Left ventricle myocardium inferior (tissue), 1 donor: ENCODE measurements at regions not wholly inside any gene's neighbourhood (a gene's known extent, or its start where the extent isn't known, plus 50 kb on each side); places are given as distances from the start of the nearest gene placed in this dataset.
A peak's percentile ranks its signal among the peaks of the same experiment; 100 is the strongest.
"Not testable (repeated sequence)": the region's sequence is repeated elsewhere in the genome, so short reads cannot be mapped to it uniquely, and the experiment has no call there.

Source experiments
- DNase-seq: peaks from one replicate; pipeline ENCODE4 v3.0.0-alpha.2; 2020
- H3K27ac ChIP-seq: fragments of 200-600 bp; replicated peaks from 2 replicates; pipeline ENCODE4 v1.8.0; 2021
- H3K27me3 ChIP-seq: fragments of 200-600 bp; 2 replicates; pipeline ENCODE4 v1.8.0; 2021; ENCODE audit warnings: low read depth
- H3K36me3 ChIP-seq: fragments of 200-600 bp; 2 replicates; pipeline ENCODE4 v1.8.0; 2021
- H3K4me1 ChIP-seq: fragments of 200-600 bp; 2 replicates; pipeline ENCODE4 v1.8.0; 2021
- H3K4me3 ChIP-seq: fragments of 200-600 bp; 2 replicates; pipeline ENCODE4 v1.8.0; 2021; ENCODE audit warnings: mild to moderate bottlenecking, moderate library complexity
- H3K9me3 ChIP-seq: fragments of 200-600 bp; replicated peaks from 2 replicates; pipeline ENCODE4 v1.8.0; 2021
- intact Hi-C: fragments of 100-400 bp; cut with micrococcal nuclease; formaldehyde crosslinking; loops from one replicate; pipeline ENCODE4 v1.11.0; 2022
- TF ChIP-seq, protein P1 (sequence below): fragments of 200-600 bp; IDR thresholded peaks from 2 replicates; pipeline ENCODE4 v1.8.0; 2021; ENCODE audit warnings: antibody characterized with exemption, mild to moderate bottlenecking, borderline replicate concordance
- donor health status: DM: no; HTN: yes; CAD: no; lungs with severe emphysema.

DNA sequence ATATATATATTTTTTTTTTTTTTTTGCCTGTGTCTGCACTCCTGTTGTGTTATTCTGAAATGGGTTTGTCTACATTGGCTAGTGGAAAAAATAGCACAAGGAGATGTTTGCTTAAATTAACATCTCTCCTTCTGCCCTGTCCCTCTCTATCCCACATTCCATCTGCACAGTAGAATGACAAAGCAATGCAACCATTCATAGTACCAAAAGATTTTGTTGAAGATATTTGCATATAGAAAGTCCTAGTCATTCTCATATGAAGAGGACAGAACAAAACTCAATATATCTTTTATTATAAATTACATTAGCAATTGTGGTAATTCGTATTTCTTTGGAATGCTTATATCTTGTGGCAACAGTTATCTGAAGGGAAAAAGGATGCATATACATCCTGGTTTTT is 88.3 kb upstream of the AGA start:
- TF ChIP-seq, protein P1, sequence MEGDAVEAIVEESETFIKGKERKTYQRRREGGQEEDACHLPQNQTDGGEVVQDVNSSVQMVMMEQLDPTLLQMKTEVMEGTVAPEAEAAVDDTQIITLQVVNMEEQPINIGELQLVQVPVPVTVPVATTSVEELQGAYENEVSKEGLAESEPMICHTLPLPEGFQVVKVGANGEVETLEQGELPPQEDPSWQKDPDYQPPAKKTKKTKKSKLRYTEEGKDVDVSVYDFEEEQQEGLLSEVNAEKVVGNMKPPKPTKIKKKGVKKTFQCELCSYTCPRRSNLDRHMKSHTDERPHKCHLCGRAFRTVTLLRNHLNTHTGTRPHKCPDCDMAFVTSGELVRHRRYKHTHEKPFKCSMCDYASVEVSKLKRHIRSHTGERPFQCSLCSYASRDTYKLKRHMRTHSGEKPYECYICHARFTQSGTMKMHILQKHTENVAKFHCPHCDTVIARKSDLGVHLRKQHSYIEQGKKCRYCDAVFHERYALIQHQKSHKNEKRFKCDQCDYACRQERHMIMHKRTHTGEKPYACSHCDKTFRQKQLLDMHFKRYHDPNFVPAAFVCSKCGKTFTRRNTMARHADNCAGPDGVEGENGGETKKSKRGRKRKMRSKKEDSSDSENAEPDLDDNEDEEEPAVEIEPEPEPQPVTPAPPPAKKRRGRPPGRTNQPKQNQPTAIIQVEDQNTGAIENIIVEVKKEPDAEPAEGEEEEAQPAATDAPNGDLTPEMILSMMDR = no peak

DNA sequence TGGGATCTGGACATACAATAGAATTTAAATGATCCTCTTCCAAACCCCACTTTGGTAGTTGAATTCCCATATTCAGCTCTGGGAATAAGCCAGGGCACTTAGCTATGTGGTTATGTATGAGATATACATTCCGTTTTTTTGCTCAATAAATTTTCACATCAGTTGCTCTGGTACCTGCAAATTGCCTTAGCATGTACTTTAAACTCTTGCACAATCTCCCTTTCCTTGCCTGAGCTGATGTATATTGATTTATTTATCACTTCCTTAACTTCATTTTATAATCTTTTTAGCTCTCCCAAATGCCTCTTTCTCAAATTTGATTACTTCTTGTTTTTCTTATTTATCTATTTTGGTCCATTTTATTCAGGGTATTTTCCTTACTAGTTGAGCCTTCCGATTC is 90.1 kb upstream of the AGA start:
- no peaks in the 10 kb centered on the region for H3K36me3 ChIP-seq
- TF ChIP-seq, protein P1 = no peak
- H3K27me3 ChIP-seq = no peaks in the 10 kb centered on the region
- no peaks in the 10 kb centered on the region for H3K4me1 ChIP-seq
- H3K4me3 ChIP-seq = no peak overlapping the region
- intact Hi-C loops = no loop called here
- no peak for DNase-seq
- H3K9me3 ChIP-seq = no peaks in the 10 kb centered on the region
- no peak overlapping the region for H3K27ac ChIP-seq

More for the DNA sequence above, 88.3 kb upstream of the AGA start:
- Histone ChIP-seq H3K36me3 (no peaks in the 10 kb centered on the region), H3K4me1 (no peaks in the 10 kb centered on the region), H3K27ac (no peak overlapping the region), H3K4me3 (no peak overlapping the region), H3K9me3 (no peaks in the 10 kb centered on the region), H3K27me3 (no peaks in the 10 kb centered on the region)
- intact Hi-C loops = no loop called here
- DNase-seq = no peak

DNA sequence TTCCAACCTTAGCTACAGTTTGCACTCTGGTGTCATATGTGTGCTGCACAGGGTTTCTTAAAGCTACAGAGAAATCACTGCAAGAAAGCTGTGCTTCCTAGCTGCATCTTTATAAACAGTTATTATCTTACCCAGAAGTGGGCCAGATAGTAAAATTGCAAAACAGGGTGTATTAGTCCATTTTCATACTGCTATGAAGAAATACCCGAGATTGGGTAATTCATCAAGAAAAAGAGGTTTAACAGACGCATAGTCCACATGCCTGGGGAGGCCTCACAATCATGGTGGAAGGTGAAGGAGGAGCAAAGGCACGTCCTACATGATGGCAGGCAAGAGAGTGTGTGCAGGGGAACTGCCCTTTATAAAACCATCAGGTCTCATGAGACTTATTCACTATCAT is 92.6 kb upstream of the AGA start:
- intact Hi-C loops, H3K9me3 ChIP-seq, H3K4me3 ChIP-seq, H3K4me1 ChIP-seq, H3K27ac ChIP-seq, H3K36me3 ChIP-seq, H3K27me3 ChIP-seq, DNase-seq: not testable (repeated sequence)

DNA sequence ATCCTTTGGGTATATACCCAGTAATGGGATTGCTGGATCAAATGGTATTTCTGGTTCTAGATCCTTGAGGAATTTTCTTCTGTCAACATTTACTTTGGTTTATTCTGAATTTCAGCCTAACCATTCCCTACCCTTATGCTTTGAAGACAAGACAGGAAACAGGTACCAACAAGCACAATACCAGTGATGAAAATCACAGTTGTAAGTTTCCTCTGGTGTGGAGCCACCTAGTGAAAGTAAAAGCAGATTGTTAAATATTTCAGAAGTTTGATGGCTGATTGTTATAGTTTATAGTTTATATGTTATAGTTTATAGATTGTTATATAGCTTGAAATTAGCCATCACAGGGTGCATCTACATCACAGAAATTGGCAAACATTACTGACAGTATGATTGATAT is 104.5 kb upstream of the AGA start:
- no peaks in the 10 kb centered on the region for H3K27me3 ChIP-seq

DNA sequence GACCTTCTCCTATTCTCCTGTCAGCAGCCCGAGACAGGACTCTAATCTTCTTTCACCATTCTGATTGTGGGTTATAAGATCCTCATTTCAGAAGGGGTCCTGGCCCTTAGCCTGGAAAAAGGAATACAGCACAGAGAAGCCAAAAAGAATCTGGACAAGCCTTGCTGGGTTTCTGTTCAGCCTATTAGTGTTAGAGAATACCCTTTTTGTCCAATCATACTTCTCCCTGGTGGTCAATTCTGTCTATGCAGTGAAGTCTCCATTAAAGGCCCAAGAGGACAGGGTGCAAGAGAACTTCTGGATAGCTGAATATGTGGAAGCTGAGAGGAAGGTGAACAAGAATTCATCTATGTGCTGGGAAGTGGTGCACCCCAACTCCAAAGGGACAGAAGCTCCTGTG is 105.7 kb upstream of the AGA start:
- Histone ChIP-seq H3K27me3 (no peaks in the 10 kb centered on the region), H3K4me3 (no peak overlapping the region), H3K36me3 (no peaks in the 10 kb centered on the region), H3K9me3 (no peaks in the 10 kb centered on the region), H3K27ac (no peak overlapping the region), H3K4me1 (no peaks in the 10 kb centered on the region)
- intact Hi-C loops = no loop called here
- TF ChIP-seq, protein P1 = no peak
- DNase-seq = no peak

More for the DNA sequence above, 104.5 kb upstream of the AGA start:
- no peak overlapping the region for H3K27ac ChIP-seq
- H3K36me3 ChIP-seq = no peaks in the 10 kb centered on the region
- TF ChIP-seq, protein P1 = no peak
- no peak overlapping the region for H3K4me3 ChIP-seq
- intact Hi-C loops = no loop called here
- no peak for DNase-seq
- no peaks in the 10 kb centered on the region for H3K9me3 ChIP-seq
- no peaks in the 10 kb centered on the region for H3K4me1 ChIP-seq

DNA sequence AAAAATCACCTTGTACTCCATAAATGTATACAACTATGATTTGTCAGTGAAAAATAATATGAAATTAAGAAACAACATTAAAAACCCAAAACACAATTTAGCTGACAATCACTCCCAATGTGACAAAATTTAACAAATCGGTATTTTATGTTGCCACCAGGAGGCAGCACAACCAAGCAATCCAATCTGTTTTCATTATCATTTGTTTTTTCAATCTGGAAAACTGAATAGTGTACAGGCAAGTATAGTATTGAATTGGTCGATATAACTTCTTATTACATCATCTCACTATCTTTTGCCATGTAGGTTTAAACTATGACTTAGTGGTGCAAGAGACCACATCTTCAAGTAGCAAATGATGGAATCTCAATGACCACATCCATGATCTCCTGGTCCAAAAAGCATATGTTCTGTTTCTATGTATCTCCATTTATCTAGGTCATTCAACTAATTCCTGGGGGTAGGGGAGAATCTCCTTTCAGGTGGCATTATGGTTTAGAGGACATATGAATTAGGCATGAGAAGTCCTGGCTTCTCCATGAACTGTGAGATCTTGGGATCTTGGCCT is 112.9 kb upstream of the AGA start:
- DNase-seq = no peak
- intact Hi-C loops = no loop called here
- TF ChIP-seq, protein P1 = peak; percentile 60
- H3K27me3 ChIP-seq = no peaks in the 10 kb centered on the region
- no peaks in the 10 kb centered on the region for H3K4me1 ChIP-seq
- H3K9me3 ChIP-seq = no peaks in the 10 kb centered on the region
- H3K36me3 ChIP-seq = no peaks in the 10 kb centered on the region
- H3K4me3 ChIP-seq = no peak overlapping the region
- H3K27ac ChIP-seq = no peak overlapping the region
